NCI-H526 (cell line): ENCODE measurements at regions not wholly inside any gene's neighbourhood (a gene's known extent, or its start where the extent isn't known, plus 50 kb on each side); places are given as distances from the start of the nearest gene placed in this dataset.
"Not testable (repeated sequence)": the region's sequence is repeated elsewhere in the genome, so short reads cannot be mapped to it uniquely, and the experiment has no call there.

Experiments
- DNase-seq, 2 experiments: peaks; one replicate each; lab custom pipeline; 2025; lab: John Stamatoyannopoulos, UW

GRCh38 chr17:53633856-53634255 lies 188.9 kb upstream of the KIF2B start:
- no peak for DNase-seq

DNA sequence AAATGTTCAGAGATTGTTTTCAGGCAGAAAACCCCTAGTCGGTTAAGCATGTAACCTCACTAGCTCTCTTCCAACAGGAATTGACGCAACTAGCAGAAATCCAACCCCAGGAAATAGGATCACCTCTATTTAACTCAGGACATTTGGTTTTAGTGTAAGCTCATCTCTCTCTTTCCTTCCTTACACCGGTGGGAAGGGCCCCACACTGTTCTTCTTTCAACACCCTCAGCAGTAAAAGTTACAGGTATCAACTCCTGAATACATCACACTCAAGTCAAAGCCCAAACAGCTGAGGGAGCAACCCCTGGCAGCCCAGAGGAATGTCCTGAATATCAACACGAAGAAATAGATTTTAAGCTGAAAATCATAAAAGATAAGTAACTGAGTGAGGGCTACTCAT lies 191.2 kb upstream of the KIF2B start:
- no peak for DNase-seq

GRCh38 chr17:53630638-53631037 lies 192.1 kb upstream of the KIF2B start:
- no peak for DNase-seq

- no peak for DNase-seq
These were observed 192.6 kb upstream of the KIF2B start for GRCh38 chr17:53630115-53630514.

DNA sequence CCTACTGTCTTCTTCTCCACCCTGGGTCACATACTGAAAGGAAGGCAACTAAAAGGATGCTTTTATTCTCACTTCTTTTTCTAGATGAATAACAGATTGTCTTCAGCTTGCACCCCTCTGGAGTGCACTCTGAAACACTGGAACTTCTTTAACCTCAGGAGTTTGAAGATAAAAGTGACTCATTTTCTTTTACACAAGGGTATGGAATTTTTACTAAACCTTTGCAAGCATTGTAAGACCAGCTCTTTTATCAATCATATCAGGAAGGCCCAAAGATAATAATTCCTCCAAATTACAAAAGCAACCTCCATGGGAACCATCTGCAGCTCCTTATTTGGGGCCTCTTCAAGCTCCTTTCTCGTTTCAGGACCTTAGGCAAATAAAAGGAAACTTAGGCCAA lies 193.5 kb upstream of the KIF2B start:
- DNase-seq = no peak

GRCh38 chr17:53628011-53628410 lies 194.7 kb upstream of the KIF2B start:
- DNase-seq = no peak

DNA sequence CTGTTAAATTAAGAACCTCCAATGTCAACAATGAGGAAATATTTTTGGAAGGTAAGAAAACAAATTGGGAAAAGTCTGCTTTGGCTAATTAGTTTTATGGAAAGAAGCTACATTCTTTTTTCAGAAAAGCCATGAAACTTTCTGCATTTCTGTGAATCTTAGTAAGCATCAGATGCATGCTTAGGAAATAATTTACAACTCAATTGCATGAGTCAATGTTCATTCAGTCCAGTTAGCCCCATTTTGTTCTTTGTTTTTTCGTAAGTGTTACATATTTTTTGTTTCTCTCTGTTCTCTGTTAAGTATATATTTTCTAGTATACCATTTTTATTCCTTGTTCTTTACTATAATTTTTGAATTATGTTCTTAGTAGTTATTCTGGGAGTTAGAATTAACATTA lies 195.2 kb upstream of the KIF2B start:
- no peak for DNase-seq

- no peak for DNase-seq
These were observed 196.4 kb upstream of the KIF2B start for GRCh38 chr17:53626286-53626685.

GRCh38 chr17:53619025-53619424 lies 203.7 kb upstream of the KIF2B start:
- DNase-seq = no peak

GRCh38 chr17:53608208-53608607 lies 214.5 kb upstream of the KIF2B start:
- not testable (repeated sequence) for DNase-seq

GRCh38 chr17:53607475-53607874 lies 215.3 kb upstream of the KIF2B start:
- no peak for DNase-seq

DNA sequence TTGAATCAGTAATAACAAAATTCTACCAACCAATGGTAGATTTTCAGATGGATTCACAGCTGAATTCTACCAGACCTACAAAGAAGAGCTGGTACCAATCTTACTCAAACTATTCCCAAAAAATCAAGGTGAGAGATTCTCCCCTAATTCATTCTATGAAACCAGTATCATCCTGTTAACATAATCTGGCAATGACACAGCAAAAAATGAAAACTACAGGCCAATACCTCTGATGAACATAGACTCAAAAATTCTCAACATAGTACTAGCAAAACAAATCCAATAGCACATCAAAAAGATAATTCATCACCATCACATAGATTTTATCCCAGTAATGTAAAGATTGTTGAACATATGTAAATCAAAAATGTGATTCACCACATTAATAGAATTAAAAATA lies 234.4 kb upstream of the KIF2B start:
- no peak for DNase-seq

GRCh38 chr17:53574038-53574437 lies 248.7 kb upstream of the KIF2B start:
- no peak for DNase-seq

GRCh38 chr17:53571342-53571741 lies 251.4 kb upstream of the KIF2B start:
- DNase-seq = no peak

GRCh38 chr17:53570731-53571130 lies 252.0 kb upstream of the KIF2B start:
- DNase-seq = no peak

GRCh38 chr17:53560953-53561352 lies 261.8 kb upstream of the KIF2B start:
- DNase-seq = no peak

DNA sequence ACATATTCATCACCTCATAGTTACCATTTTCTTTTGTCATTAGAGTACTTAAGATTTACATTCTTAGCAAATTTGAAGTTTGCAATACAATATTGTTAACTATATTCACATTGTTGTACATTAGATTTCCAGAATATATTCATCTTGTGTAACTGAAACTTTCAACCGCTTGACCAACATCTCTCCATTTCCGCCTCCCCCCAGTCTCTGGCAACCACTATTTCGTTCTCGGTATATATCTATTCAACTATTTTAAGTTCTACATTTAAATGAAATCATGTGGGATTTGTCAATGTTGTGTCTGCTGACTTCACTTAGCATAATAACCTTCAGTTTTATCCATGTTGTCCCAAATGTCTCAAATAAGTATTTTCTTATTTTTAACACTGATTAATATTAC lies 274.5 kb upstream of the KIF2B start:
- no peak for DNase-seq

DNA sequence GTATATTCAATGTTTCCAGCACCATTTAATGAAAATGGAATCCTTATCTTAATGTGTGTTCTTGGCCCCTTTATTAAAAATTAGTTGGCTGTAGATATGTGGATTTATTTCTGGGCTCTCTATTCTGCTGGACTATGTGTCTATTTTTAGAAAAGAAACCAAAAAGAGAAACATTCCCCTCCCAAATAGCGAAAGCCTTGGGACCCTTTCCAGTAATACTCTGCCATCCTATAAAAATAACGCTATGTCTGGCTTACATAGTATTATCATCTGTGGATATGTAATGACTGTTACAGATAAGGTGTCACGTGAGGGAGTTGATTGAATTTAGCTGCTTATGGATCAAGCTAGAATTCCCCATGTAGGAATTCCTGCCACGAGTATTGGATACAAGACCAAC lies 279.3 kb upstream of the KIF2B start:
- no peak for DNase-seq

GRCh38 chr17:53538129-53538617 lies 284.6 kb upstream of the KIF2B start:
- DNase-seq = no peak

GRCh38 chr17:53527473-53527872 lies 295.3 kb upstream of the KIF2B start:
- no peak for DNase-seq

DNA sequence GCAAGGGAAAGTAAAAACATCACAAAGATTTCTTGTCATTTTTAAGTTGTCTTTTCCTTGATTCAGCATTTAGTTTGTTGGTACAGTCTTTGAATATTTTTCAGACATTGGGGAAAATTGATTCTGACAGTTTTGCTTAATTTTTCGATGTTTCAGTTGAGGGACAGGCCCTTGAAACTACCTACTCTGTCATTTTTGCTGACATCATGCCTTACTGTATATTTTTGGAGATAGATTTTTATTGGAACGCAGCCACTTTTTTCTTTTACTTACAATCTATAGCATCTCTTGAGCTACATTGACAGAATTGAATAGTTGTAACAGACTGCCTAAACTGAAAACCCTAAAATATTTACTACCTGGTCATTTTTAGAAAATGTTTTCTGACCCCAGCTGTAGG lies 297.1 kb upstream of the KIF2B start:
- DNase-seq = no peak

DNA sequence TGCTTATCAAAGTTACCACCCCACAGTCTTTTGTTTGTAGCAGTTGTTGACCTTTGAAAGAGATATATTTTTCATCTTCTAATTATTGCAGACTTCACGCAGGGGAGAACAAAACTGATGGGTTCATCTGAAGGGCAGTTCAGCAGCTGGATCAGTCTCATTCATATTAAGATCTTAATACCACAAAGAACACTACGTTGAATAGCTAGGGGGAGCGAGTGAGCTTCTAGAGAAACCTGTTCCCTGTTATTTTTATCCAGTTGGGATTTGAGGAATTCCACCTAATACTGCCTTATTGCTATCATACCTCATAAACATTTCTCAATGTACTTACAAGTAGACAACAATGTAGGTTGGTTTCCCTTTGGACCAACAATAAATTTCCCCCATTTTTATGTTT lies 306.1 kb upstream of the KIF2B start:
- DNase-seq = peak in 1 of 2 experiments; percentile 22

- no peak for DNase-seq
These were observed 323.4 kb upstream of the KIF2B start for GRCh38 chr17:53499277-53499676.

- DNase-seq = no peak
These were observed 326.4 kb upstream of the KIF2B start for GRCh38 chr17:53496356-53496755.

DNA sequence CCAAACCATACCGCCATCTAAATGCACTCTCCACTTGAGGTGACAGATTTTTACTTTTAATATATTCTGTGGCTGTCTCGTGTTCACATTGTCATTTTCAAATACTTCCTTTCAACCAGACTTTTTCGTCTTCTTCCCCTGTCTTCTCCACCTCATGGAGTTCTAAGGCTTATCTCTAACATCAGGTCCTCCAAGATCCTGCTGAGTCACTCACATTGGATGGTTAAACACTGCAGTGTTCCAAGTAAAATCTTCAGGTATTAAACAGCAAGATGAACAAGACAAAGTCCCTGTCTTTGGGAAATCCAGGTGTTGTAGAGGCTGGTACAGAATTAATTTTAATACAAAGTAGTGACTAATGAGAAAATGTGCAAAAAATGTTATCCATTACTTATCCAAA lies 330.2 kb upstream of the KIF2B start:
- no peak for DNase-seq
